Prostate gland (tissue), 2 donors: ENCODE measurements at regions not wholly inside any gene's neighbourhood (a gene's known extent, or its start where the extent isn't known, plus 50 kb on each side); places are given as distances from the start of the nearest gene placed in this dataset.

Source experiments
- DNase-seq: peaks from one replicate; pipeline ENCODE4 v3.0.0-alpha.2; 2019; ENCODE audit warnings: low spot score
- H3K27ac ChIP-seq, 2 donors: fragments of 200-600 bp; sonication (generic); 2 replicates each; pipeline ENCODE4 v1.5.1; 2017 to 2019
- H3K27me3 ChIP-seq: fragments of 200-600 bp; sonication (generic); replicated peaks from 2 replicates; pipeline ENCODE4 v1.5.1; 2019; ENCODE audit not compliant: insufficient read depth
- H3K36me3 ChIP-seq, 2 donors: fragments of 200-600 bp; sonication (generic); 1 replicate in 1 of 2; 2 replicates in 1 of 2; pipeline versions ENCODE4 v1.5.1 to v1.8.1; 2017 to 2019
- H3K4me1 ChIP-seq: fragments of 200-600 bp; sonication (generic); replicated peaks from 2 replicates; pipeline ENCODE4 v1.5.1; 2019
- H3K4me3 ChIP-seq, 2 donors: fragments of 200-600 bp; sonication (generic); 2 replicates each; pipeline ENCODE4 v1.5.1; 2017 to 2019
- H3K9me3 ChIP-seq: fragments of 200-600 bp; sonication (generic); 2 replicates; pipeline ENCODE4 v1.5.1; 2017
- CTCF ChIP-seq, 4 experiments: fragments of 200-600 bp in 2 of 4; fragments of 450-650 bp in 2 of 4; sonication (generic) in 2 of 4; IDR thresholded peaks; 1 replicate in 3 of 4; 2 replicates in 1 of 4; pipeline ENCODE4 v1.5.1; 2016 to 2019; ENCODE audit warnings: antibody characterized with exemption in 4 of 4, mild to moderate bottlenecking in 2 of 4, moderate library complexity in 2 of 4
- POLR2A ChIP-seq: fragments of 450-650 bp; IDR thresholded peaks from one replicate; pipeline ENCODE4 v1.6.1; 2016; ENCODE audit warnings: antibody characterized with exemption, mild to moderate bottlenecking
- POLR2AphosphoS5 ChIP-seq: sonication (generic); formaldehyde crosslinking; IDR thresholded peaks from one replicate; pipeline ENCODE4 v1.6.1; 2017; ENCODE audit warnings: antibody characterized with exemption
- WGBS: methylation state at CpG from one replicate; pipeline ENCODE4 v1.1.5; 2018; 5-methylcytosine and 5-hydroxymethylcytosine counted together
- intact Hi-C: fragments of 100-400 bp; cut with DNase I; formaldehyde crosslinking; loops from one replicate; pipeline ENCODE4 v1.14.2; 2022

GRCh38 chr18:40063488-40063887 lies 1891.5 kb upstream of the PIK3C3 start:
- no peak overlapping the region for H3K27ac ChIP-seq
- no peaks in the 10 kb centered on the region for H3K9me3 ChIP-seq
- H3K27me3 ChIP-seq, result no peaks in the 10 kb centered on the region
- no peaks in the 10 kb centered on the region for H3K36me3 ChIP-seq
- DNase-seq, result no peak
- no peak overlapping the region for H3K4me3 ChIP-seq
- no peaks in the 10 kb centered on the region for H3K4me1 ChIP-seq
- no peak for TF ChIP-seq POLR2AphosphoS5
- no peak for TF ChIP-seq CTCF (IDR thresholded peaks at IDR 0.05)
- TF ChIP-seq POLR2A, result no peak
- intact Hi-C loops, result no loop called here

DNA sequence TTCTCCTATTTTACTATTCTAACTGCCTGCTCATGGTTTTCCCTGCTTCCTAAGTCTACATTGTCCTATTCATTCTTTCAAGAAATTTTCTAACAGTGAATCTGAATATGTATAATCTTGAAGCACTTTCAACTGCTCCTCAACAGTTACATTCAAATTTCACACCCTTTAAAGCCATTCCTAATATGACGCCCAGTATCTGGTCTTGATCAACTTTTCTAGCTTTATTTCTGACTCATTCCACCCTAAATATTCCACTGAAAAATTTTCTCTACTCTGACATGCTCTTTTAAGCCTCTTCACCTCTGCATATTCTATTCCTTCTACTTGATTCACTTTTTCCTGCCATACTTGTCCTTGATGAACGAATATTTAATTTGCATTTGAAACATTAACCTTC lies 1893.9 kb upstream of the PIK3C3 start:
- H3K4me3 ChIP-seq, result no peak overlapping the region
- H3K9me3 ChIP-seq, result no peaks in the 10 kb centered on the region
- H3K36me3 ChIP-seq, result no peaks in the 10 kb centered on the region
- TF ChIP-seq POLR2AphosphoS5 (no peak), POLR2A (no peak), CTCF (IDR thresholded peaks at IDR 0.05) (no peak)
- H3K27me3 ChIP-seq, result no peaks in the 10 kb centered on the region
- 65% methylated on average over 2 of the region's 2 CpGs for WGBS
- no peak for DNase-seq
- H3K4me1 ChIP-seq, result no peaks in the 10 kb centered on the region
- H3K27ac ChIP-seq, result no peak overlapping the region
- intact Hi-C loops, result no loop called here

- no peak for DNase-seq
- no peaks in the 10 kb centered on the region for H3K27me3 ChIP-seq
- intact Hi-C loops, result no loop called here
- H3K4me3 ChIP-seq, result no peak overlapping the region
- TF ChIP-seq CTCF (IDR thresholded peaks at IDR 0.05) (no peak), POLR2AphosphoS5 (no peak), POLR2A (no peak)
- H3K27ac ChIP-seq, result no peak overlapping the region
- H3K4me1 ChIP-seq, result no peaks in the 10 kb centered on the region
- H3K9me3 ChIP-seq, result no peaks in the 10 kb centered on the region
- WGBS, result 65% methylated on average over 1 of the region's 1 CpG
- H3K36me3 ChIP-seq, result no peaks in the 10 kb centered on the region
These were observed 1894.5 kb upstream of the PIK3C3 start for GRCh38 chr18:40060562-40060961.

DNA sequence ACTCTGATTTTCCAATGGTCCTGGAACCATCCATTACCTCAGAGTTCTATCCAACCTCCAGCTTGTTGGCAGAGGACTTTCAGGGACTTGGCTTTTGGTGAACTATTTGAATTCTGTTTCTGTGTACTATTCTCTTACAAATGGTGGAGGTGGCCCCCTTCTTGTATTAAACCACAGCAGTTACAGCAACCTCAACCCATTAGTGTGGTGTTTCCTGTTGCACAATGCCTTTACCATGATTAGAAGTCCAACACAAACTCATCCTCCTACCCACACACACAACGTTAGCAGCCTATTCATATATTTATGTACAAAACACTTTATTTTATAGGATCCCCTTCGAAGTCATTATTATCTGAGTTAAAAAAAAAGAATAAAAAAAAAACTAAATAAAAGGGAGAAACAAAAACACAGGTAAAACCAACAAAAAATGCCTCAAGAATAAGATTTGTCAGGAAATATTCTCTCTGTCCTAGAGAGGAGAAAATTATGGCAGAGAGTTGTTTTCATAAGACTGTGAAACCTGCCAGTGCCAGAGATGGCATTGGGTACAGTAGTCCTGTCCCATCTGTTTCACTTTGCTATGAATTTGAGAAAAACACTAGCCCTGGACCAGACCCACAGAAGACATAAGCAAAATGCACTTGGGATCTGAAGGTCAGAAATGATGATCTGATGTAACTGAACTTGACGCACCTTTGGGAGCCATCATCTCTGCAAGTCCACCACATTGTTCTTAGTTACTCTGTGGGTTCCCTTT lies 1896.0 kb upstream of the PIK3C3 start:
- Histone ChIP-seq H3K36me3 (no peaks in the 10 kb centered on the region), H3K4me1 (no peaks in the 10 kb centered on the region), H3K9me3 (no peaks in the 10 kb centered on the region), H3K27ac (no peak overlapping the region), H3K4me3 (no peak overlapping the region), H3K27me3 (no peaks in the 10 kb centered on the region)
- intact Hi-C loops, result no loop called here
- 76% methylated on average over 3 of the region's 3 CpGs for whole genome bisulfite sequencing
- no peak for DNase-seq
- no peak for TF ChIP-seq POLR2A
- no peak for TF ChIP-seq POLR2AphosphoS5
- no peak for TF ChIP-seq CTCF (IDR thresholded peaks at IDR 0.05)

DNA sequence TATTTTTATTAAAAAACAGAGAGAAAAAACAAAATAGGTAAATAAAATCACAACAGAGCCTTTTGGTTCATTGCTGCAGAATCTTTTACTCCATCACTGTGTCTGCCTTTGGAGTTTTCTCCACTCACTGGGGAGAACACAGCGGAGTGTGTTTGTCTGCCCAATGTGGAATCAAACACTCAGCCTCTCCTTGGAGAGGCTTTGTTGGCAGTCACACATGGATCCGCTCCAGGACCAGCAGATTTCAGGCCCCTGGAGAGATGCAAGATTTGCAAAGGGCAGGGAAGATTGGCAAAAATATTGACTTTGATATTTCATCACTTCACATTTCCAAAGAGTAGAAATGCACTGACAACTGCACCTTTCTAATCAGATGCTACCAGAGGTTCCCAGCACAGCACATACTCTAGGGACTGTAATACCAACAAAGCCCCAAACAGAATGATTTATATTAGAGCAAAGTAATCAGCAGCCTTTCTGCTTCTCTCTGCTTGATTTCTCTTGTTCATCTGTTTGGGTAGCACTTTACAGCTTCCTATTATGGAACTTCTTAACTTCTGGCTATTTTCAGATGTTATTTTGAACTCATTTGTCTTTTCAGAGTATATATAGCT lies 1898.8 kb upstream of the PIK3C3 start:
- no peak for DNase-seq
- WGBS, result 69% methylated on average over 2 of the region's 2 CpGs

More for the DNA sequence above, 1898.8 kb upstream of the PIK3C3 start:
- Histone ChIP-seq H3K27me3 (no peaks in the 10 kb centered on the region), H3K27ac (no peak overlapping the region), H3K4me1 (no peaks in the 10 kb centered on the region), H3K4me3 (no peak overlapping the region), H3K36me3 (no peaks in the 10 kb centered on the region), H3K9me3 (no peaks in the 10 kb centered on the region)
- no peak for TF ChIP-seq POLR2AphosphoS5
- TF ChIP-seq POLR2A, result no peak
- TF ChIP-seq CTCF (IDR thresholded peaks at IDR 0.05), result no peak
- intact Hi-C loops, result no loop called here
